ENCODE measurements at regions not wholly inside any gene's neighbourhood (a gene's known extent, or its start where the extent isn't known, plus 50 kb on each side); places are given as distances from the start of the nearest gene placed in this dataset.

GRCh38 chr5:155343468-155343867, 329.9 kb downstream of the KIF4B start:
- ATAC-seq (no peak), DNase-seq (no peak)
- intact Hi-C loops (cut with DNase I), result no loop called here

GRCh38 chr5:155353231-155353630, 339.7 kb downstream of the KIF4B start:
- DNase-seq, result no peak
- ATAC-seq, result no peak
- intact Hi-C loops (cut with DNase I), result no loop called here

GRCh38 chr5:155366096-155366495, 352.5 kb downstream of the KIF4B start:
- intact Hi-C loops (cut with DNase I), result no loop called here
- ATAC-seq (no peak), DNase-seq (no peak)

DNA sequence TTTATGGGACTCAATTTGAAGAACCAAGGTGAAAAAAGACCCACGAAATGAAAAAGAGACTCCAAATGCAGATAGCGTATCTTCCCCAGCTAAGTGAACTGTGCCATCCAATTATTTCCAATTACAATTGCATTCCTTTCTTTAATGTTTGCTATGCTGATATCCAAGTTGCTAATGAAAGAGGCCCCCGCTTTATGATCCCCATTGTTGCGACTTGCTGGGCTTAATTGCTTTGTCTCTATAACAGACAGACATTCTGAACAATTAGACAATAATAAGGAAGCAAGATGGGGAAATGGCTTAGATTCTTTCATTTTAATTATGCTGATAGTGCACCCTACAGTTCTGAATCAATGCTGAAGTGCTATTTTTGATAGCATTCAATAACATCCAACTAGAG, 354.3 kb downstream of the KIF4B start:
- intact Hi-C loops (cut with DNase I), result no loop called here
- DNase-seq (no peak), ATAC-seq (no peak)

GRCh38 chr5:155368490-155368889, 354.9 kb downstream of the KIF4B start:
- intact Hi-C loops (cut with DNase I), result no loop called here
- ATAC-seq, result no peak

DNA sequence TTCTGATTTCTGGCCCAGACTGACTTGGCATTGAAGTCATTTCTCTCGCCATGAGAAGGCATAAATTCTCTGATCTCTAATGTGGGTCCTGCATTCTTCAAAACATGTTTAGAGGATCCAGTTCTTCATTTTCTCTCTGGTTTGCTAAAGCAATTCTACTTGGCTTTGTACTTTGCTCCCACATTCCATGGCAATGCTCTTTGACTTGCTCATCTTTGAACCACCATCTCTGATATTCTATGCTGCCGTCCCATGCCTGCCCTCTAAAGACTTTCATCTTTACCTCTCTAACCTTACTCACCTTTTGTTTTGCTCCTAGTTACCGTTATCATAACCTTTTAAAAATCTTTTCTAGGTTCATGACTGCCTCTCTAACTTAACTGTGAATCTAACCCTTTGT, 366.9 kb downstream of the KIF4B start:
- no peak for DNase-seq
- no peak for ATAC-seq
- intact Hi-C loops (cut with DNase I), result no loop called here

More at GRCh38 chr5:155368490-155368889, 354.9 kb downstream of the KIF4B start:
- no peak for DNase-seq

DNA sequence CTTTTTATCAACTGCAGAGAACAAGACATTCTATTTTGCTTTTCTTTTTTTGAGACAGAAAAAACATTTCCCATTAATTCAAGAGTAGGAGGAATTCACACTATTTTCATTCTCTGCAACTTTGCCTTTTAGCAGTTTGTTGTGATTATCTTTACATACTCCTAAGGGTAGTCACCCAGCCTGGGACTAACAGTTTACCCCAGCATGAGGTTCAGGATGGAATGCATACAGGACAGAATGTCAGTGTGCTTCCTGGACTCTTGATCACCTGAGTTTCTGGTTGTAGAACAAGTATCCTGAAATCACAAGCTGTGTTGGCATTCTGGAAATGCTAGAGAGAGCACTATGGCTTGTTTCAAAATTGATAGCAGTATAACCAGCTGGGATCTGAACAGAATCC, 368.1 kb downstream of the KIF4B start:
- DNase-seq (no peak), ATAC-seq (no peak)
- intact Hi-C loops (cut with DNase I), result no loop called here

DNA sequence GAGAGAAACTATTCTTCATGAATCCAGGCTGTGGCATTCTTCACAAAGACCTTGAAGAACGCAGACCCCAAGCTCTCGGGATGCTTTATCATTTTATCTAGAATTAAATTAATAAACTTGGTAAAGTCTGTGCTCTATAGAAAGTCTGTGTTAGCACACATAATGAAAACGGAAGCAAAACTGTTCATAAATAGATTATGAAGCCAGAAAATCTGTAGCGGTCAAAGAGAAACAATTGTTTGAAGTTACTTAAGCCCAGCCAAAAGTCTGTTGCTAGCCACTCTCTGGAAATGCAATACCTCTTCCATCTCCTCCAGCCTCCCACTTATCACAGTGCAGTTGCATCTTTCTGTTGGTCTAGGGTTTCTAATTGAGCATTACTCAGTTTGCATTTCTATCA, 375.9 kb downstream of the KIF4B start:
- ATAC-seq (no peak), DNase-seq (no peak)
- intact Hi-C loops (cut with DNase I), result no loop called here

GRCh38 chr5:155394727-155395126, 381.2 kb downstream of the KIF4B start:
- DNase-seq (no peak), ATAC-seq (no peak)
- intact Hi-C loops (cut with DNase I), result no loop called here

GRCh38 chr5:155402927-155403640, 389.5 kb downstream of the KIF4B start:
- intact Hi-C loops (cut with DNase I), result no loop called here
- no peak for ATAC-seq
- DNase-seq, result no peak

DNA sequence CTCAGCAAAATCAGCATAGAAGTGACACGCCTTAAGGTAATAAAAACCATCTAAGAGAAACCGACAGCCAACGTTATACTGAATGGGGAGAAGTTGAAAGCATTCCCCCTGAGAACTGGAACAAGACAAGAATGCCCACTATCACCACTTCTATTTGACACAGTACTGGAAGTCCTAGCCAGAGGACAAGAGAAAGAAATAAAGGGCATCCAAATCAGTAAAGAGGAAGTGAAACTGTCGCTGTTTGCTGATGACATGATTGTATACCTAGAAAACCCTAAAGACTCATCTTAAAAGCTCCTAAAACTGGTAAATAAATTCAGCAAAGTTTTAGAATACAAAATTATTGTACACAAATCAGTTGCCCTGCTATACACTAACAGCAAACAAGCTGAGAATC, 393.3 kb downstream of the KIF4B start:
- DNase-seq (no peak), ATAC-seq (no peak)

GRCh38 chr5:155408465-155408864, 394.9 kb downstream of the KIF4B start:
- ATAC-seq (no peak), DNase-seq (no peak)
- intact Hi-C loops (cut with DNase I), result no loop called here

More for the DNA sequence above, 393.3 kb downstream of the KIF4B start:
- intact Hi-C loops (cut with DNase I), result no loop called here

DNA sequence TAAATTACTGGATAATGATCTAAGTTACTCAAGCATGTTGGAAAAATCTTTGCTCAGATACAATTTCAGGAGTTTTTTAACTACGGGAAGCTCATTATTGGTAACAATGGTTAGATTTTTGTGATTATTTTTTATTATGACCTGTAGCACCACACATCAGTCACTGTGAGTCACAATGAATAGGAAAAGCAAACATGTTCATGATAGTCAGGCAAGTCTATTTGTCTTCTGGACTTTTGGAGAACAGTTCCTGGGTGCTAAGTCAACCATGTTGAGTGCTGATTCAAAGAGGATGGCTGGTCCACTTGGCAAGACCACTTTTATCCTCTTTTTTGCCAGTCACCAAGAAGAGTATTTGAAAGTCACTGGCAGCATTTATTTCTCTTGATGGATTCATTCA, 403.2 kb downstream of the KIF4B start:
- DNase-seq, result no peak
- ATAC-seq, result no peak
- intact Hi-C loops (cut with DNase I), result no loop called here

DNA sequence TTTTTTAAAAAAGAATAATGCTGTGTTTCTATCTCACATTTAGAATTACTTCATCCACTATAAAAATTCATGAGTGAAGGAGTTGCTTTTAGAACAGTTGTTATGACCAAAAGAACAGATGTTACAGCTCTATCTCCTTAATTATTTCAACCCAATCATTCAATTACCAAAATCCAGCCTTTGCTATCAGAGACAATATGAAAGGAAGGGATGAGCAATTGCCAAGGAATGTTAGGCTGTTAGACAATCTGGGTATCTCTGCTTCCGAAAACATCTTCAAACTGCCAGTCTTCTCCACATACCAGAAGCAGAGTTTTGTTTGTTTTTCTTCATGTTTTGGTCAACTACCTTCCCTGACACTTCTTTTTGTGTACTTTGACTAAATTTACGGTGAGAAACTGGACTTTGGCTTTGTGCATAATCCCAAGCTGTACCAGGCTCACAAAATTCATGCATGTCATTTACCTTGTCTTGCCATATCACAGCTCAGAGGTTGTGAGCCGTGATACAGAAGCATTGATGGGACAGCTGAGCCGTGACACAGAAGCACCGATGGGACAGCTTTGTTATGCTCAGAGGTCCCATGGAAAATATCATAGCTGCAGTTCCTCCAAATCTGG, 405.5 kb downstream of the KIF4B start:
- DNase-seq (no peak), ATAC-seq (no peak)
- intact Hi-C loops (cut with DNase I), result no loop called here

DNA sequence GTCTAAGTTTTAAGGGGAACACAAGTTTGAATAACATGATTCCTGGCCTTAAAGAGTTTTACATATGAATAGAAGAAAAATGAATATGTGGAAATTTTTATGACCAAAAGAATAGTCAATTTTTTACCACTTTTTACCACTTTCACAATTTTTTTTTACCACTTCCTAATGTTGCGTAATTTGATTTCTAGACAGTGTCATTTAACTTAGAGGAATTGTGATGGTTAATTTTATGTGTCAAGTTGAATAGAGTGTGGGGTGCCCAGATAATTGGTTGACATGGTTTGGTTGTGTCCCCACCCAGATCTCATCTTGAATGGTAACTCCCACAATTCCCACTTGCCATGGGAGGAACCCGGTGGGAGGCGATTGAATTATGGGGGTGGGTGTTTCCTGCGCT, 416.6 kb downstream of the KIF4B start:
- intact Hi-C loops (cut with DNase I), result no loop called here
- DNase-seq (no peak), ATAC-seq (no peak)

DNA sequence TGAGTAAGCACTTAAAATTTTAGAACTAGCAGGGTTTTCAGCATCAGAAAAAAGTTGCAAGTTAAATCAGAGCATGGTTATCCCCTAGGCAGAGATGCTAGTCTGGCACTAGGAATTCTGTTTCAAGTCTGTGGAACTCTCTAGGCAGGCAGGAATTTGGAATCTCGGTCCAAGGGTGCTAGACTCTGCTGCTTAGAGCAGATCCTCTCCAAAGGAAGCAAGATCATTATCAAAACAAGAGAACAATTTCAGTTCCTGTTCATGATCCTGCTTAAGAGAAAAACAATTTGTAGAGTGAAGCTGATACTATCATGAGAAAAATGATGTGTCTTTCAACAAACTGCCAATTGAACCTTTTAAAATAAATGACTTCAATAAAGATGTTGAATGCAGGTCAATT, 420.7 kb downstream of the KIF4B start:
- DNase-seq (no peak), ATAC-seq (no peak)
- intact Hi-C loops (cut with DNase I), result no loop called here

DNA sequence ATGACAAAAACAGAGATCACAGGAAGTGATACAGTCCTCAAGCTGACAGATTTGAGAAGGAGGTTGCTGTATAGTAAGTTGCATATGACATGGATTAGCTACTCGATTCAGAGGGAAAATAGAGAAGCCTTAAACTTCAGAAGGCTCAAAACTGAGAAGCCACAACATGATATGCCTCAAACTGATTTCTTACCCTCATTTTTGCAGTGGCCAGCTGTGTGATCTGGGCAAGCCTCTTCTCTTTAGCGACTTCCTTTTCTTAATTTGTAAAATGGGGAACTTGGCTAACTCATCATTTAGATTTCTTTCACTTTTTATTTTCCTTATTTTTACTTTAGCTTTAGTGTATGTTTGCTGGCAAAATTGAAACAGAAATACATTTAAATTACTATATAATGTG, 421.1 kb downstream of the KIF4B start:
- intact Hi-C loops (cut with DNase I), result no loop called here
- DNase-seq (no peak), ATAC-seq (no peak)

- intact Hi-C loops (cut with DNase I), result no loop called here
- ATAC-seq, result no peak
- DNase-seq, result no peak
Measured at GRCh38 chr5:155441849-155442248, 428.3 kb downstream of the KIF4B start.

- intact Hi-C loops (cut with DNase I), result no loop called here
- ATAC-seq (no peak), DNase-seq (no peak)
Measured at GRCh38 chr5:155451106-155451505, 437.6 kb downstream of the KIF4B start.

DNA sequence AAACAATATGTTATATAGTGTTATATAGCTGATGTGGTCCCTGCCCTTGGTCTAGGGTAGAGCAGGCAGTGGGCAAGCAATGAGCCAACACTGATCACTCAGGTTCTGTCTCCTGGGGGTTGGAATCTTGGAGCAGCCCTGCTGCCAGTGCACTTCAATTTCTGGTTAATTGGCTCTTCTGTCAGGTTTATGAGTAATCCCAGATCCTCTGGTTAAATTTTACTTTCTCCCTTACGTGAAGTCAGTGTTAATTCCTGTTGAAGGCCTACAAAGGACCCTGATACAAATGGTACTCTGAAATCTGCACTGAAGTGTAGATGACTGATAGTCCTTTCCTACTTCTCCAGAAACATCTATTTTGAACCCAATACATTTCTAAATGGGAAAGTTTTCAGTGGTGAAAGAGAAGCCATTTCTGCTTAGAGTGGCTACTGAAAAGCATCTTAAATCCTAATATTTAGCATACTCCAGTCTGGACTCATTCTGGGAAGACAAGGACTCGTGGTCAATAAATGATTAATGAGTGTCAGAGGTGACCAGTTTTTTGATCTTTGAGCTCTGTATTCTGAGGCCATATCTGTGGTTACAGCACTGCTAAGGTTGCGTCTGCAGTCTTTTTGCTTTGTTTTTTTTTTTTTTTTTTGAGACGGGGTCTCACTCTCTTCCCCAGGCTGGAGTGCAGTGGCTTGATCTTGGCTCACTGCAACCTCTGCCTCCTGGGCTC, 442.4 kb downstream of the KIF4B start:
- intact Hi-C loops (cut with DNase I), result no loop called here
- ATAC-seq (no peak), DNase-seq (no peak)

All from left cardiac atrium (tissue), 4 donors.